HG03139 (cell line): ENCODE measurements at regions not wholly inside any gene's neighbourhood (a gene's known extent, or its start where the extent isn't known, plus 50 kb on each side); places are given as distances from the start of the nearest gene placed in this dataset.

Experiments used
- ATAC-seq: cut with Tn5 transposase; IDR thresholded peaks from one replicate; pipeline ENCODE4 v1.9.1; 2021; ENCODE audit not compliant: unreplicated experiment

DNA sequence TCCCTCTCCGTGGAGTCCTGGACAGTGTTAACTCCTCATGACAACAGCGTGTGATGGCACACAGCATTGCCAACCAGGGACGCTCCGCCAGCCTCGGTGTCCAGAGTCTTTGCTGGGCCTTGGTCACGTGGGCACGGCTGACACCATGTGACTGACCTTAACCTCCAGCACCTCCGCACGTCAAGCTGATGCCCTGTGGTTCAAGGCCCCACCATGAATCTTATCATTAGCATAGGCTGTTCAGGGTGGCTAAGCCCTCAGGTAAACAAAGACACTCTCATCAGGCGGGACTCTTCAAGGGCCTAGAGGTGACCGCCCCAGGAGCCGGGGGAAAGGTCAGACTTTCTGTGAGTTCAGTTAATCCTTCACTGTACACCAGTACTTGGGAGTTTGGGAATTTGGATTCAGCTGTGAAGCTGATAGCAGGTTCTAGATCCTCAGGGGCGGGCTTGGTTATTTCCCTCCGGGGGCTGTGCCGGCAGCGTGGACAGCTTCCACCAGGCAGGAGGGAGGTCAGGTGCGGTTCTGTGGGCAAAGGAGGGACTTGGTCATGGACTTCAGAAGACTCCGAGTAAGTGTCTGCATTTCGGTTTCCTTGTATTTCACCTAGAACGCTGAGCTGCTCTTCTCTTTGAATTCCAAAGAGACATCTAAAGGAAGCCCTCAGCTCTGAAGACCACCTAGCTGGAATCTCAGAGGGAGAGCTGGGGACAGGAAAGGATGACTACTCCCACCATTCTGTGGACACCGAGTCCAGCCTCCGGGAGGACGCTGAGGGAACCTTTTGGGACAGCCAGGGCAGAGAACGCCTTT, 195.5 kb upstream of the CIBAR2 start:
- no peak for ATAC-seq

DNA sequence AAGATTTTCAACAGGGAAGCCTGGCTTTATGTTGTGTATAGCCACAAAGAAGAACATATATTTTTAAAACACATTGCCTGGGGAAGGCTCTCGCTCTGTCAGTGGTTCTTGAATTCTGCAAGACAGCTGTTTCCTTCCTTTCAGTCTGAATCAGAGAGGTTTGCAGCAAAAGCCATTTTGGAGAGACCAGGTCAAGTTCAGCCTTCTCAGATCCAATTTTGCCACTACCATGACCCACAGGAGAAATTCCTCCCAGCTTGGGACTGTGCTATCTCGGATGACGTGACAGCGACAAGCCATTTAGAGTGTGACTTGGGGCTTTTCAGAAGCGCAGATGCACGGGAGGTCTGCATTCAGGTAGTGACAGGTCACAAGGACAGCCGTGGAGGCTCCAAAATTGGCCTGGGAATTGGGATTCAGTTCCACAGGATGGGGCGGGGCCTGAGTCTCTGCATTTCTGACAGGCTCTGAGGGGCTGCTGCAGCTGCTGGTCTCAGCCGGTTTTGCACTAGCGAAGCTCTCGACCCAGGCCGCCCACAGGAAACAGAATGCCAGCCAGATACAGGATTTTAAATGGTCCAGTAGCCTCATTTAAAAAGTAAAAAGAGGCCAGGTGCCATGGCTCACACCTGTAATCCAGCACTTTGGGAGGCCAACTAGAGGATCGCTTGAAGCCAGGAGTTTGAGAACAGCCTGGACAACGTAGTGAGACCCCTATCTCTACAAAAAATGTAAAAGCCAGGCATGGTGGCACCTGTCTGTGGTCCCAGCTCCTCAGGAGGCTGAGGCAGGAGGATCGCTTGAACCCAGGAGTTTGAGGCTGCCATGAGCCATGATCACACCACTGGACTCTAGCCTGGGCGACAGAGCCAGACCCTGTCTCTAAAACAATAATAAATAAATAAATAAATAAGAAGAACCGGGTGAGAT, 196.6 kb upstream of the CIBAR2 start:
- no peak for ATAC-seq

DNA sequence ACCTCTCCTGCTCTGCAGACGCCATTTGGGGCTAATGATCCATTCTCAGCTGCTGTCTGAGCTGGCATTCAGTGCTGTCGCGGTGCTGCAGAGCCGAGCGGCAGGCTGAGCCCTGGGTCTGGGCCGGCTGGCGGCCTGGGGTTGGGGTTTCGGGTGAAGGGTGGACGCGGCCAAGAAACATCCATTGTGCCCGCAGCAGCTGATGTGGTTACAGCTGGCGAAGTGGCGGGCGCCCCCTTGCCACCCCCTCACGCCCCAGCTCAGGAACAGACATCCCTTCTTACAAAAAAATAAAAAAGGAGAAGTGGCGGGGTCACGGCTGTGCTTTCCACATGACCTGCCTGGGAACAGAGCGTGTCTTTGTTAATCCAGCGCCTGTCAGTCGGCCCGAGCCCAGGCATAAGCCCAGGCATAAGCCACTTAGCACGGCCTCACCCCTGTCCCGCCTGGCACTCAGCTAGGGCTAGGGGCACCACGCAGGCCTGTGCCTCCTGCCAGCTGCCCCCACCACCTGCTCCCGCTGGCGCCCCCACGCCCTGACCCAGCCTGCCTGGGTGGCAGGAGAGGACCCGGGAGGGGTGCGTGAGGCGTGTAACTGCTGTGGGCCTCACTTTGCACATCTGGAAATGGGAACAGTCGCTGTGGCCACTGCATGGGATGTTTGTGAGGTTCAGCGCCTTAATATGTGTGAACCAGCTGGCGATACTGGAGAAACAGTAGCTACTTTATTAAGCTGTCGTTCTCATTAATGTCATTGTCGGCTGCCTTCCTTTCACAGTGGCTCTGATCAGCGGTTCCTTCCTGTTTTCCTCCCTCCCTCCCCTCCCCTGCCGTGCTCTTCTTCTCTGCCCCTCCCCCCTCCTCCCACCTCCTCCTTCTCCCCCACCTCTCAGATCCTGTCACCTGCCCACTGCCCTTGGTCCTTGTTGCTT, 197.7 kb upstream of the CIBAR2 start:
- ATAC-seq: no peak

DNA sequence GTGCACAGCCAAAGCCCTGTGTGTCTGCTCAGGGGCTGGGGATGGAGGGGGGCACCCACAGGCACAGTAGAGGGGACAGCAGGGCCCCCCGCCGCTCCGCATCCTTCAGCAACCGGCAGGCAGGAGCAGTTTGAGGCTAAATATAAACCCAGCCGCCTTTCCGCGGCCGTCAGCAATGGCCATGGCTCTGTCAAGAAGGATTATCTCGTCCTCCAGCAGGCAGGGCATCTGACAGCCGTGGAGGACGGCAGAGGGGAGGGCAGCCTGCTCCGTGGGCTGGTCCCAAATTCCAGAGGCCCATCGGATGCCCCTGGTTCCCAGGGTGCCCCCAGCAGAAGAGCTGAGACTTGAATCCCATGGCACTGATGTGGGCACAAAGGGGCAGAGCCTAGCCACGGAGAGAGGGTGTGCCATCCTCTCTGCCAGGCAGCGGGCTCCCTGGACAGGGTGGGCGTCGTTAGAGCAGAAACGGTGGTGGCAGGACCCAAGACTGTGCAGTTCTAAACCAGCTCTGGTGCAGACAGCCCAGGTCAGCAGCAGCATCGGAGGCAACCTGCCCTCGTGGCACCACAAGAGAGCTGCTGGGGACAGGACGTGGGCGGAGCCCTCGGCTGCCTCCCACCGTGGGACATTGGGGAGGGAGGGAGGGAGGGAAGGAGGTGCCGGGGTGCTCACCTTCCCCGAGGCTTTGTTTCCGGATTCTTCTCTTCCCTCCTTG, 198.8 kb upstream of the CIBAR2 start:
- ATAC-seq: no peak

DNA sequence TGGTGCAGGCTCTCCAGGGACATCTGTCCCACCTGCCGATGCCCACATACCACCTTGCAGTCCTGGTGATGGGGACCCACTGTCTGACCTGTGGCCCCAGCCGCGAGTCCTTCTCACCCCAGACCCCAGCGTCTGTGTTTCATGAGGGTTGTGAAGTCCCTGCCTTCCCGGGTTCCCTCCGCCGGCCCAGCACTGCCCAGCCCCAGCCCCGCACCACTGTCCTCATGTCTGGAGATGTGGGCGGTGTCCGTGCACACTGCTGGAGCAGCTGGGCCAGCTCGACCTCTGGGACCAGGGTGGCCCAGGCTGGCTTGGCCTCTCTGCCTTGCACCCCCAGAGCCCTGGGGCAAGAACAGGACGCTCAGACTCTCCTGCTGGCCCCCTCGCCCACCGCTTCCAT, 199.5 kb upstream of the CIBAR2 start:
- ATAC-seq: no peak

DNA sequence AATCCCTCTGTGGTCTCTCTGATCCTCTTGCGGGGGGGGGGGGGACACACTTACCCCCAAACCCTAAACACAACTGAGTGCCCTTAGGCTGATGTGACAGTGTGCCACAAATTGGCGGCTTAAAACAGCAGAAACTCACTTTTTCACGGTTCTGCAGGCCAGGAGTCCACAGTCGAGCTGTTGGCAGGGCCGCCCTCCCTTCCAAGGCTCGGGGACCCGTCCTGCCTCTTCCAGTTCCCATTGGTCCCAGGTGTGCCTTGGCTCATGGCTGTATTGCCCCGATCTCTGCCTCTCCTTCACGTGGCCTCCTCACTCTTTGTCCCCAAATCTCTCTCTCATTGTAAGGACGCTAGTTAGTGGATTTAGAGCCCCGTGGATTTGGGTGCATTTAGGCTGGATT, 199.9 kb upstream of the CIBAR2 start:
- no peak for ATAC-seq

DNA sequence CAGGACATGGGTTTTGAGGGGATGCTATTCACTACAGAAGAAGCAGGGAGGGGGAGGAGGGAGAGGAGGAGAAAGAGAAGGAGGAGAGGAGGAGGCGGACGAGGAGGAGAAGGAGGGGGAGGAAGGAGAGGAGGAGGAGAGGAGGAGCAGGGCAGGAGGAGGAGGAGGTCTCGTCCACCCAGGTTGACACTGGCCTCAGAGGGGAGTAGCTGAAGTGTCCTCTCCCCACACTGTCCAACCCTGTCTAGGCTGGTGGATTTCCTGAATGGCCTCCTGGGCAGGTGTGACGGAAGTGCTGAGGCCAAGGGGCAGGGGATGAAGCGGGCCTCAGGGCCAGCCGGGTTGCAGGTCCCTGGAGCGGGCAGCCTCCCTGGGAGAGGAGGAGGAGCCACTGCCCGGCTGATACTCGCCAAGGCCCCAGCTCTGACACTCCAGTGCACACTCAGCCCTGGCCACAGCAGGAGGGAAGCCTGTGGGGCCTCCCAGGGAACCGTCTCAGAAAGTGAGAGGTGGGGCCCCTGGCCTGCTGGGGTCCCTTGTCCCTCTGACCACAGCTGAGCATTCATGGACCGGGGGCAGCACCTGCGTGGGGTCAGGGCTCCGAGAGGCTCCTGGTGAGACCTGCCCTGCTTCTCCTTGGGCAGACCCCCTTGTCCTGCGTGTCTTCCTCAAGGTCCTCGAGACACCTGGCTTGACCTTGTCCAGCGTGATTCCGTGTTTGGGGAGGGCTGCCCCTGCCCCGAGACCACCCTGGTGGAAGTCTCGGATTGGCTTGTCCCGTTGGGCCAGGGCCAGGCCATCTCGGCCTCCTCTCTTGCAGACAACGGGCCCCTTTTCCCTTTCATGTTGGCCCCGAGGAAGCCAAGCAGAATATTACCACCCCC, 200.6 kb upstream of the CIBAR2 start:
- ATAC-seq: no peak

DNA sequence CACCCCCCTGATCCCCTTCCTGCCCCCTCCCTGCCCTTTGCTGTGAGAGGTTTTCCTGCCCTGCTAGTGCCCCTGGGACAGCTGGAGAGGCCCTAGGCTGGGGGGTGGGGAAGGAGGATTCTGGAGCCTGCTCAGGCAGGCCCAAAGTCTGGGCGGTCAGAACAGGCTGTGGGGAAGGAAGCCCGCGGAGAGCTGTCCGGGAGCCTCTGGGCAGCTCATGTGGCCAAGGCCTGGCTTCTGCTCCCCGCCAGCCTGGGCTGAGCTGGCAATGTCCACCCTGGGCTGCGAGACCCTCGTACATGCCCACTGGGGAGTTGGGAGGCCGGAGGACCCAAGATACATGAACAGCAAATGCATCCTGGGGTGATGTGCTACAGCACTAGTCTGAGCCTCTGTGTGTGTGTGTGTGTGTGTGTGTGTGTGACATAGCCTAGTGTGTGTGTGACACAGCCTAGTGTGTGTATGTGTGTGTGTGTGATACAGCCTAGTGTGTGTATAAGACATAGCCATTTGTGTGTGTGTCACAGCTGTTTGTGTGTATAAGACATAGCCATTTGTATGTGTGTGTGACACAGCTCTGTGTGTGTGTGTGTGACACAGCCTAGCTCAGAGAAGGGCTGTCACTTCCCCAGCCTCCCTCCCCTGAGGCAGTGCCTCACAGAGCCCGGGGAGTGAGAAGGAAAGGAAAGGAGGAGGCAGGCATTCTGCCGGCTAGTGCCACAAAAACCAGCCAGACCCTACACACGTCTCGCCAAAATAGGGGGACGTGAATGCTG, 201.4 kb upstream of the CIBAR2 start:
- ATAC-seq: no peak

DNA sequence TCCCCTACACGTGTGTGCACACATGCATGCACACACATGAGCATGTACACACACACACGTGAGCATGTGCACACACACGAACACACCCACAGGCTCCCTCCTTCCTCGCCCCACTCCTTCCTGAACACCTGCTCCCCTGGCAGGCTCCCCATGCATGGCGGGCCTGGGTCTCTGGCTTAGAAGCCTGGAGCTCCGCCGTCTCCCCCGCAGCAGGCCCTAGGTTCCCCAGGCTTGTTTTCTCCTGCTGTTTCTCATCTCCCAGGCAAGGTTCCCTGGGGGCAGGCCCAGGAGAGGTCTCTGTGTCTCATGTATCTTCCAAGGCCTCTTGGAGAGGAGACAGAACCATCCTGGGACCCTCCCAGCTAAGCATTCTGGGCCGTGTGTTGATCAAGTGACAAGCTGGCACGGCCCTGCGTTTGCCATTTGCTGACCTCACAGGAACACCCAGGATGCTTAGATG, 202.3 kb upstream of the CIBAR2 start:
- no peak for ATAC-seq

DNA sequence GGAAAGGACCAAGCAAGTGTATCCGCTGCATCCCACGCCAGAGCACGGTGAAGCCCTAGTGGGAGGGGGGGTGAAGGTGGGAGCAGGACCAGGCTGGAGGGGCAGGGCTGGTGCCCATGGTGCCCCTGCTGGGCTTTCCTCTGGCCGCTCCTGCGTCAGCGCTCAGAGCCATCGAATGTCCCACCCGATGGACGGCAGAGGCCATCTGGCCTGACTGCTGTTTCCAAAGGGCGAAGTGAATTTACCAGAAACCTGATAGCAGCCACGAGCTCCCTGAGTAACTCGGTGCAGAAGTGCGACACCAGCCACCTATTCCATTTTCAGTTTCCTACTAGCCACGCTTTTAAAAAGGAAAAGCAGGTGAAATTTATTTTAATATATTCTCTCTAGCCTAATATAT, 203.6 kb upstream of the CIBAR2 start:
- ATAC-seq: no peak

DNA sequence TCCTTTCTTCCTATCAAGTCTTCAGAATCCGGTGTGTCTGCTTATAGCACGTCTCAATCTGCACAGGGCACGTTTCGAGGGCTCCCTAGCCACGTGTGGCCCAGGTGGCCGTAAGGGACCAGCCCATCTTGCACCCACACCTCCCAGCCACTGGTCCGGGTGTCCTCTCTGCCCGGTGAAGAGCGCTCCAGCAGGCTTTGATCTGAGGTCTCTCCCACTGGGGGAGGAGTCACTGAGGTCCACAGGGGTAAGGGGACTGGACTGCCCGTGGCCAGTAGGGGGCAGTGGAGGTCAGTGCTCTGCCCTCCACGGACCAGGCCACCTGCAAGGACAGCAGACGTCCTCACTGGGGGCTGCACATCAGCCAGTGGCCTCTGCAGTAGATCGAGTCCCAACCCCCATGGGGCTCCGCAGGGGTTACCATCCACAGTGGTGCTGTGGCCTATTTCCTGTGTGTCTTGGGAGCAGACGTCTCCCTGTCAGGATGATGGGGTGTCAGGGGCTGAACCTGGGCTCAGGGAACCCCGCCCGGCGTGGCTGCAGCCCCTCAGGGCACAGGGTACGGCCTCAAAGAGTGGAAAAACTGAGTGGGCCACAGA, 204.1 kb upstream of the CIBAR2 start:
- no peak for ATAC-seq

DNA sequence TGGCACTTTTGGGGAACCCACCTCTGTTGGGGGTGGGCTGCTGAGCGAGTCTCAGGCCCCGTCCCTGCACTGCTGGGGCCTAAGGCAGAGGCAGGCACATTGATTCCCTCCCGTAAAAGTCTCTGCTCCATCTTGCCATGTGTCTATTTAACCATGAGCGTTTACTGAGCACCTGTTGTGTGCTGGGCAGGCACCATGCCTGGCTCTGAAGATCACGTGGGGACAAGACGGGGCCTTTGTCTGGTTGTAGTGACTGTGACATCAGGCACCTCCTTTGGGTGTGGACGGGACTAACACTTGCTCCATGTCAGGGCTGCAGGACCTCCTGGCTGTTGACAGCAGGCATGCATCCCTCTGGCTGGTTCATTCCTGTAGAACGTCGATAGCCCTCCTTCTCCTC, 204.7 kb upstream of the CIBAR2 start:
- ATAC-seq: no peak

DNA sequence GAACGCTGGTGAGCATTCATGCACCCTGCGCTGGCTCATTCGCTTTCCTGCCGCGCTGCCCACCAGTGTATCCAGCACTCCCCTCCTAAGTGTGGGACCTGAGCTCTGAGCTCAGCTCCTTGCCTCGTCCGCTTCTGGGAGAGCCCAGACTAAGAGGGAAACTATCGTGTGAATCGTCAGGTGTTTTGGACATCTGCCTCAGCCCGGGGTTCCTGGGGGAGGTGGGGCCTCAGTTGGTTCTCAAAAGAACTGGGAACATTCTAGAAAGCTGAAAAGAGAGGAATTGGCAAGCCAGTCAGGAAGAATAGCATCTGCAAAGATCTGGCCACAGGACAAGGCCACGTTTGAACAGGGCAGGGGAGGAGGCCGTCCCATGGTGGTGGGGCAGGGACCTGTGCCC, 205.4 kb upstream of the CIBAR2 start:
- no peak for ATAC-seq

DNA sequence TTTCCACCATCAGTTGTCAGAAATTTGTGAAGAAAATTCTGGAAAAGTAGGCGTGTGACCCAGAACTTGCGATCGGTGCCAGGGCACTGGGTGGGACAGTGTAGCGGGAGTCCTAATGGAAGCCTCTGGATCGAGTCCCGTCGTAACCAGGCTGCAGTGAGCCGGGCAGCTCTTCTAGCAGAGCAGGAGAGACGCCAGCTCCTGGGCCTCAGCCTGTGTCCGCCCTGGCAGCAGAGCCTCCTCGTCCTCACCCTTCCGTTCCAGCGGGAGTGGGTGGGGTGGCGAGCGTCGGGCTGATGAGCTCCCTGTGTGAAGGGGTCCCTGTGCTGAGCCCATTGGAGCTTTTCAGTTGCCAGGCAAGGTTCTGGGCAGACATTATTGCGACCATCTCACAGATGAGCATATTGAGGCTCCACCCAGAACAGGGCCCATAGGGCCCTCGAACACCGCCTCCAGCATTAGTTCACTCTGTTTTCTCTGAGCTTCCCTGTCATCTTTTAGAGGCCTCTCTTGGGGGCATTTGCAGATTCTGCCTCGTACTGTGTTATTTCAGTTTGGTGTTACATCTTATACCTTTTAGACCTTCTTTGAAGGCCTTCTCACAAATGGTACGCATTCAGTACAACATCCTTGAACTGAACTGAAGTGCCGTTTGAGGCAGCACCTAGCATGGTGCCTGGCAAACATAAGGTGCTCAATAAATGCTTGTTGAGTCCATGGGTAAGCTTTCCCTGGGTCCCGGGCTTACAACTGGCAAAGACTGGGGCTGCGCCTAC, 207.1 kb upstream of the CIBAR2 start:
- no peak for ATAC-seq

DNA sequence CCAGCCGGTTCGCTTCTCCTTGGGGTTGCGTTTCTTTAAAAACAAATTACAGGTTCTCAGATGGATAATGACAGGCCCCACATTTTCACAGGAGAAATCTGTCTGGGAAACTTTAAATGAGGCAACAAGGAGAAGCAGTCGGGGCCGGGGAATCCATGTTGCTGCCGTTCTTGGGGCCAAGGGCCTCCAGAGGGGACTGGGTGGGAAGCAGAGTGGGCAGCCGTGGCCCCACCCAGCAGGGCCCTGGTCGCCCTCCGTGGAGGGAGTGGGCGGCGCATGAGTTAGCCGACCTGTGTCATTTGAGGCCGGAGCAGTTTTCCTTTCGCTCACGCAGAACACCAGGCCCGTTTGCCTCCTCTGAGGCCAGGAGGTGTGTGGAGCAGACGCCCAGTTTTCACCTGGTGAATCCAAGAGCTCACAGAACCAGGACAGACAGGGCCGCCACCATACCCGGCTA, 207.7 kb upstream of the CIBAR2 start:
- ATAC-seq: no peak

DNA sequence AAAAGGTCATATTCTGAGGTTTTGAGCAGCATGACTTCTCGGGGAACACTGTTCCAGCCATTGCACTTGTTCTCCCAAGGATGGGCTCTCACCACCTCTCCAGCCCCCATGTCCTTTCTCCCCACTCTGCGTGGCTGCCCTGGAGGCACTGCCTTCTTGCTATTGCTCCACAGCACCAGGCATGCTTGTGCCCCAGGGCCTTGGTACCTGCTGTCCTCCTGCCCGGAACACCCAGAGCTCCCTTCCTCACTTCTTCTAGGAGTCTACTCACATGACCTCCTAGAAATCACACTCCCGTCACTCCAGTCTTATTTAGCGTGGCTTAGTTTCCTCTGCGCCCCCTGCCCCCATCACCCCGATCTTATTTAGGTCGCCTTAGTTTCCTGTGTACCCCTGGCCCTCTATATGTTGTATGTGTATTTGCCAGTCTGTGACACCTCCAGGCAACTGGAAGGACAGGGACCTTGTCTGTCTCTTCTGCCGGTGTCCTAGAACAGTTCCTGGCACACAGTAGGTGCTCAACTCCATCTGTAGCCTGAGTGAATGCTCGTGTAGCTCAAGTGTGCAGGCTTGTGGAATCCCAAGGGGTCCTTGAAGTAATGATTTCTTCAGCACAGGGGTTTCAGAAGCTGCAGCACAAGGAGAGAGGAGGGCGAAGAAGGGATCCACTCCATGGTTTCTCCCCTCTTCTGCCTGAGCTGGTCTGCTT, 208.6 kb upstream of the CIBAR2 start:
- ATAC-seq: no peak
